OCI-LY7 (cell line): ENCODE measurements at regions not wholly inside any gene's neighbourhood (a gene's known extent, or its start where the extent isn't known, plus 50 kb on each side); places are given as distances from the start of the nearest gene placed in this dataset.

Experiments used
- BruUV-seq: library from RNA; stranded (reverse); fragments of 400-500 nt; replicated peaks from 2 replicates; lab custom pipeline; 2021; lab: Mats Ljungman, UMichigan
- CTCF ChIA-PET: fragments of 300-600 bp; sonication (Branson Sonifier 250); formaldehyde crosslinking; loops from one replicate; lab custom pipeline; 2022; ENCODE audit warnings: antibody characterized with exemption; ENCODE audit not compliant: unreplicated experiment; lab: Charles Lee
- POLR2A ChIA-PET: fragments of 300-600 bp; sonication (Branson Sonifier 250); formaldehyde crosslinking; loops from one replicate; lab custom pipeline; 2022; ENCODE audit warnings: antibody characterized with exemption; lab: Charles Lee
- DNase-seq: peaks from one replicate; pipeline ENCODE4 v3.0.0-alpha.2; 2015; ENCODE audit warnings: low spot score
- H2AFZ ChIP-seq: fragments of 200-600 bp; sonication (generic), shearing (Covaris generic); 2 replicates; pipeline ENCODE4 v1.6.1; 2014; ENCODE audit warnings: mild to moderate bottlenecking, antibody characterized with exemption, low read length, moderate library complexity
- H3K27ac ChIP-seq: fragments of 200-600 bp; sonication (generic); 2 replicates; pipeline ENCODE4 v1.5.1; 2014; ENCODE audit warnings: mixed run types, low read depth, mild to moderate bottlenecking, moderate library complexity, low read length, inconsistent platforms; ENCODE audit not compliant: poor library complexity, severe bottlenecking
- H3K36me3 ChIP-seq: fragments of 200-600 bp; sonication (generic); 2 replicates; pipeline ENCODE4 v1.6.1; 2014; ENCODE audit warnings: mild to moderate bottlenecking, antibody characterized with exemption, low read length, moderate library complexity, mixed read lengths; ENCODE audit not compliant: insufficient read depth
- H3K4me1 ChIP-seq: fragments of 200-600 bp; sonication (generic); 2 replicates; pipeline ENCODE4 v1.5.1; 2014; ENCODE audit warnings: mild to moderate bottlenecking, low read length; ENCODE audit not compliant: insufficient read depth, poor library complexity, severe bottlenecking
- H3K4me2 ChIP-seq: fragments of 200-600 bp; sonication (generic); 2 replicates; pipeline ENCODE4 v1.6.1; 2014; ENCODE audit warnings: mild to moderate bottlenecking, low read length
- H3K4me3 ChIP-seq: fragments of 200-600 bp; sonication (generic); 2 replicates; pipeline ENCODE4 v1.5.1; 2014; ENCODE audit warnings: mild to moderate bottlenecking, low read depth, low read length; ENCODE audit not compliant: poor library complexity, severe bottlenecking
- H3K79me2 ChIP-seq: fragments of 200-600 bp; sonication (generic); 2 replicates; pipeline ENCODE4 v1.6.1; 2016; ENCODE audit warnings: low read depth, mild to moderate bottlenecking, low read length, moderate library complexity, mixed read lengths; ENCODE audit not compliant: insufficient read depth
- H3K9me2 ChIP-seq: fragments of 200-600 bp; sonication (generic); 2 replicates; pipeline ENCODE4 v1.6.1; 2016; ENCODE audit warnings: mild to moderate bottlenecking, low read length, mixed read lengths; ENCODE audit not compliant: insufficient read depth
- H3K9me3 ChIP-seq: fragments of 200-600 bp; sonication (generic); 2 replicates; pipeline ENCODE4 v1.6.1; 2014; ENCODE audit warnings: mild to moderate bottlenecking, mixed run types, low read length, mixed read lengths
- H4K20me1 ChIP-seq: fragments of 200-600 bp; sonication (generic); 2 replicates; pipeline ENCODE4 v1.6.1; 2014; ENCODE audit warnings: mild to moderate bottlenecking, antibody characterized with exemption, low read length, moderate library complexity, mixed read lengths; ENCODE audit not compliant: insufficient read depth
- CTCF ChIP-seq: fragments of 200-600 bp; sonication (generic); conservative IDR thresholded peaks from 2 replicates; pipeline ENCODE4 v1.5.1; 2014; ENCODE audit warnings: mild to moderate bottlenecking, antibody characterized with exemption, low read length, moderate library complexity, mixed read lengths
- EZH2phosphoT487 ChIP-seq: fragments of 200-600 bp; sonication (generic); IDR thresholded peaks from 2 replicates; pipeline ENCODE4 v1.6.1; 2018; ENCODE audit warnings: low read depth, borderline replicate concordance, mild to moderate bottlenecking, mixed run types, antibody characterized with exemption, low read length, moderate library complexity, mixed read lengths
- intact Hi-C: fragments of 100-400 bp; cut with micrococcal nuclease; formaldehyde crosslinking; loops from one replicate; pipeline ENCODE4 v1.10.0; 2022; ENCODE audit not compliant: unreplicated experiment

- Histone ChIP-seq H3K9me3 (no peaks in the 10 kb centered on the region), H3K9me2 (no peaks in the 10 kb centered on the region), H3K27ac (no peak overlapping the region), H3K79me2 (no peaks in the 10 kb centered on the region), H2AFZ (no peak overlapping the region), H3K4me3 (no peak overlapping the region), H3K36me3 (no peaks in the 10 kb centered on the region), H4K20me1 (no peaks in the 10 kb centered on the region), H3K4me1 (no peaks in the 10 kb centered on the region), H3K4me2 (no peak overlapping the region)
- DNase-seq = no peak
- no peak for TF ChIP-seq EZH2phosphoT487
- TF ChIP-seq CTCF = no peak
- ChIA-PET CTCF (no interaction called here), POLR2A (interaction anchor here (0.7 kb wide), 1 partner anchor 32 kb away, joined by 3 read pairs; no protein-coding TSS in a partner anchor)
- no TSS peak for BruUV-seq
- intact Hi-C loops = no loop called here
Observed at GRCh38 chr5:136768457-136768856, 403.1 kb upstream of the TRPC7 start.

GRCh38 chr5:136766456-136766855, 401.1 kb upstream of the TRPC7 start:
- H3K9me2 ChIP-seq = no peaks in the 10 kb centered on the region
- POLR2A ChIA-PET = no interaction called here
- DNase-seq = no peak
- no TSS peak for BruUV-seq
- H2AFZ ChIP-seq = no peak overlapping the region
- H3K9me3 ChIP-seq = no peaks in the 10 kb centered on the region
- H4K20me1 ChIP-seq = no peaks in the 10 kb centered on the region
- CTCF ChIA-PET = no interaction called here
- no peaks in the 10 kb centered on the region for H3K4me1 ChIP-seq
- no peak overlapping the region for H3K4me3 ChIP-seq
- intact Hi-C loops = no loop called here
- TF ChIP-seq EZH2phosphoT487 (no peak), CTCF (no peak)
- no peak overlapping the region for H3K4me2 ChIP-seq
- no peak overlapping the region for H3K27ac ChIP-seq
- H3K79me2 ChIP-seq = no peaks in the 10 kb centered on the region
- no peaks in the 10 kb centered on the region for H3K36me3 ChIP-seq

- no TSS peak for BruUV-seq
- DNase-seq = no peak
Observed at GRCh38 chr5:136764601-136765000, 399.3 kb upstream of the TRPC7 start.

More at GRCh38 chr5:136764601-136765000, 399.3 kb upstream of the TRPC7 start:
- Histone ChIP-seq H3K9me3 (no peaks in the 10 kb centered on the region), H2AFZ (no peak overlapping the region), H3K9me2 (no peaks in the 10 kb centered on the region), H3K4me3 (no peak overlapping the region), H3K4me2 (no peak overlapping the region), H3K27ac (no peak overlapping the region), H3K79me2 (no peaks in the 10 kb centered on the region), H4K20me1 (no peaks in the 10 kb centered on the region), H3K36me3 (no peaks in the 10 kb centered on the region), H3K4me1 (no peaks in the 10 kb centered on the region)
- intact Hi-C loops = no loop called here
- no peak for TF ChIP-seq EZH2phosphoT487
- no peak for TF ChIP-seq CTCF
- ChIA-PET POLR2A (no interaction called here), CTCF (no interaction called here)
